RWPE1 (cell line): ENCODE measurements at regions not wholly inside any gene's neighbourhood (a gene's known extent, or its start where the extent isn't known, plus 50 kb on each side); places are given as distances from the start of the nearest gene placed in this dataset.
"Not testable (repeated sequence)": the region's sequence is repeated elsewhere in the genome, so short reads cannot be mapped to it uniquely, and the experiment has no call there.

Experiments used
- CTCF ChIA-PET: fragments of 350-600 bp; sonication (Branson Sonifier 250); formaldehyde crosslinking; extraction: SDS; loops from one replicate; lab custom pipeline; 2021; lab: Yijun Ruan, JAX
- POLR2A ChIA-PET: fragments of 400-600 bp; formaldehyde crosslinking; extraction: SDS; loops from one replicate; lab custom pipeline; 2020; ENCODE audit warnings: antibody characterized with exemption; ENCODE audit not compliant: low non-redundant PET; lab: Yijun Ruan, JAX
- DNase-seq: peaks from one replicate; pipeline ENCODE4 v3.0.0; 2012; ENCODE audit warnings: low spot score
- H3K27ac ChIP-seq: fragments of 450-650 bp; 2 replicates; pipeline ENCODE4 v1.5.1; 2017
- TF ChIP-seq, protein P1 (sequence below): fragments of 450-650 bp; conservative IDR thresholded peaks from 2 replicates; pipeline ENCODE4 v1.5.1; 2017; ENCODE audit warnings: low read depth, mild to moderate bottlenecking

DNA sequence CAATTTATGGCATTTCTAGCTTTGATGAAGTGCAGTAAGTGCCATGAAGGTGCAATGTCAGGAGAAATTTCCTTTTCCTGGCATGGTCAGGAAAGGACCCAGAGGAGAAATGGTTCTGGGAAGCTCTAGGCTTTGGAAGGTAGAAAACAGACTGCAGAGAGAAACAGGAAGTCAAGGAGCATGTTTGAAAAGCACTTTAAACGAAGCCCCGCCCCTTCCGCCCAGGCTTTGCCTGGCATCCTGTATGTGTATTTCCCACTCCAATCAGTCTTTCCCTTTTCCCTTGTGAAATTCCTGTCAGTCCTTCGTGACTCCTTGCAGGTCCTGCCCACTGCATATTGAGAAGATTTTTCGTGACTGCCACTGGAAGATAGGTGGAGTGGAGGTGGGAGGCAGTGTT is 320.9 kb upstream of the SASH1 start:
- ChIA-PET CTCF (no interaction called here), POLR2A (no interaction called here)
- no peak for DNase-seq
- TF ChIP-seq, protein P1, sequence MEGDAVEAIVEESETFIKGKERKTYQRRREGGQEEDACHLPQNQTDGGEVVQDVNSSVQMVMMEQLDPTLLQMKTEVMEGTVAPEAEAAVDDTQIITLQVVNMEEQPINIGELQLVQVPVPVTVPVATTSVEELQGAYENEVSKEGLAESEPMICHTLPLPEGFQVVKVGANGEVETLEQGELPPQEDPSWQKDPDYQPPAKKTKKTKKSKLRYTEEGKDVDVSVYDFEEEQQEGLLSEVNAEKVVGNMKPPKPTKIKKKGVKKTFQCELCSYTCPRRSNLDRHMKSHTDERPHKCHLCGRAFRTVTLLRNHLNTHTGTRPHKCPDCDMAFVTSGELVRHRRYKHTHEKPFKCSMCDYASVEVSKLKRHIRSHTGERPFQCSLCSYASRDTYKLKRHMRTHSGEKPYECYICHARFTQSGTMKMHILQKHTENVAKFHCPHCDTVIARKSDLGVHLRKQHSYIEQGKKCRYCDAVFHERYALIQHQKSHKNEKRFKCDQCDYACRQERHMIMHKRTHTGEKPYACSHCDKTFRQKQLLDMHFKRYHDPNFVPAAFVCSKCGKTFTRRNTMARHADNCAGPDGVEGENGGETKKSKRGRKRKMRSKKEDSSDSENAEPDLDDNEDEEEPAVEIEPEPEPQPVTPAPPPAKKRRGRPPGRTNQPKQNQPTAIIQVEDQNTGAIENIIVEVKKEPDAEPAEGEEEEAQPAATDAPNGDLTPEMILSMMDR, result no peak
- no peak overlapping the region for H3K27ac ChIP-seq

DNA sequence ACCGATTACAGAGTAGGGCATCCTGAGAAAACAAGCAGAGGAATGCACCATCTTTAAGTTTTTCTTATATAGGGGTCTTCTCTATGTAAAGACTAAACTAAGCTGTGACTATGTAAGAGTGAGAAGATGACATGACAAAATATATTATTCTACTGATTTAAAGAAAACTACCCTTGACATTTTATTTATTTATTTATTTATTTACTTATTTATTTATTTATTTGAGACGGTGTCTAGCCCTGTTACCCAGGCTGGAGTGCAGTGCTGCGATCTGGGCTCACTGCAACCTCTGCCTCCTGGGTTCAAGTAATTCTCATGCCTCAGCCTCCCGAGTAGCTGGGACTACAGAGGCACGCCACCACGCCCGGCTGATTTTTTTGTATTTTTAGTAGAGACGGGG is 320.4 kb upstream of the SASH1 start:
- CTCF ChIA-PET, POLR2A ChIA-PET, H3K27ac ChIP-seq, DNase-seq: not testable (repeated sequence)

DNA sequence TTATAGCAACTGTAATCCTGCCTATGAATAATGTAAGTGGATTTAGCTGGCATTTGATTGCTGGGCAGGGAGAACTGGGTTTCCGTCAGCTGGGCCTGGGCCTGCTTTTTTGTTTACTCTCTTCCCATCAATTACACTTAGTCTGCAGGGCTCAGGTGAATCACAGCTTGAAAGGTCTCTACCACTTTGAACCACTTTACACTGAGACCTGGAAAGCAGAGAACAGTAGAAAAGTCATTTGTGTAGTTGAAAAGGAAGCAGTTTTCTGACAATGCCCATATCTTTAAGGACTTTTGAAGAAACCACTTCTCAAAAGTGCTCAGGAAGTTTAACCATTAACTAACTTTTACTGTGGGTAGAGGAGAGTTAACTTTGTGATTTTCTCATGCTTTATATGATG is 315.4 kb upstream of the SASH1 start:
- ChIA-PET POLR2A (no interaction called here), CTCF (no interaction called here)
- TF ChIP-seq, protein P1, result no peak
- DNase-seq, result no peak
- H3K27ac ChIP-seq, result no peak overlapping the region

DNA sequence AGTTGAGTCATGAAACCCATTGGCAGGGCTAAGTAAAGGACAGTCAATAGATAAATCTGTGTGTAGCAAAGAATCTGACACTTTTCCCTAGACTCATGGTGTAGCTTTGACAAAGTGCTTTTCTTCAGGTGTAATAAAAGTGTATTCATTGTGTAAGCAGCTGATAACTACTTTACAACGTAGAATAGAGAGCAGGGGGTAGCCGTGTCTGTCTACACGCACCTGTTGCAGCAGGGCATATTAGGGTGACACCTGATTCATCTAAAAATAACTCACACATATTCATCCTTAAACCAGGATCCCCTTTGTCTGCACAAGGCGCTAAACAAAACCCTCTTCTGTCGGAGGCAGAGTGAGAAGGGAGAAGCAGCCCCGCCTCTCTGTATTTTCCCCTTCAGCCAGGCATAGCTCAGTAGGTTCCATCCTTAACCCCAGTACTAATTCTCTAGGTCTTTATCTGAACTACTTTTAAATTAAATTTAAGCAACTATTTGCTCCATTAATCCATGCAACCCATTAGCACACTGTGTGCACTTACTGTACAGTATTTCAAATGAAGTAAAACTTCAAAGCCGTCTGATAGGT is 306.7 kb upstream of the SASH1 start:
- CTCF ChIA-PET, result no interaction called here
- TF ChIP-seq, protein P1, result no peak
- no peak overlapping the region for H3K27ac ChIP-seq
- POLR2A ChIA-PET, result no interaction called here
- DNase-seq, result no peak

DNA sequence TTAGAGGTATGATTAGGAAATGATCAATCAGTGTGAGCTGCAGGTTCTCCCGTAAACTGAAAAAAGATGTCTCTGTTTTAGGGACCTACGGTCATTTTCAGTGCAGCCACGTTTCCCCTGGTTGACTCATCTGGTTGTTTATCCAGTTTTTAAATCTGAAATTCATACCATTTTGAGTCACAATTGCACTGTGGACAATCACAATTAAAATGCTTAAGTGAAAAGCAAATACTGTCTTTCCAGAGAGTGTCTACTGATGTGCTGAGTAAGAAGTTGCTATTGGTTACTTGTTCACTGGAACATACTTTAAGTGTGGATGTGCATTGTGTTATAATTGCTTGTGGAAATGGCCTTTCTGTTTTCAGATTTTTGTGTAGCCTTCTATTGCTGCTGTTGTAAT is 305.1 kb upstream of the SASH1 start:
- POLR2A ChIA-PET, result no interaction called here
- CTCF ChIA-PET, result no interaction called here
- DNase-seq, result no peak
- TF ChIP-seq, protein P1, result no peak
- no peak overlapping the region for H3K27ac ChIP-seq

DNA sequence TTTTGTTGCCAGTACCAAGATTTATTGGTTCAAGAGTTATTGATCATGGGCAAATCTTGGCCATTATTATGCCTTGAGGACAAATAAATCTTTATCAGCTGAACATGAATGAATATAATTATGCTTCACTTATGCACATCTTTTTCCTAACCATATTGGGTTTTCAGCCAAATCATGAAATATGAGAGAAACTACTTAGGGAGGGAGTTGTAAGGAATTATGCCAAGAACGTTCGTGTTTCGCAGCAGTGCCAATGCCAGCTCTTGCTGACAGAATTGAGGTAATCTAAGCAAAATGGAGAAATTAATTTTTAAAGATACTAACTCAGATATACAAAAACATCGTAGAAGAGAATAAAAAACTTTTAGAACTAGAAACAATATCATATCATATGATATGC is 301.1 kb upstream of the SASH1 start:
- ChIA-PET CTCF (no interaction called here), POLR2A (no interaction called here)
- TF ChIP-seq, protein P1, result no peak
- DNase-seq, result no peak
- no peak overlapping the region for H3K27ac ChIP-seq

DNA sequence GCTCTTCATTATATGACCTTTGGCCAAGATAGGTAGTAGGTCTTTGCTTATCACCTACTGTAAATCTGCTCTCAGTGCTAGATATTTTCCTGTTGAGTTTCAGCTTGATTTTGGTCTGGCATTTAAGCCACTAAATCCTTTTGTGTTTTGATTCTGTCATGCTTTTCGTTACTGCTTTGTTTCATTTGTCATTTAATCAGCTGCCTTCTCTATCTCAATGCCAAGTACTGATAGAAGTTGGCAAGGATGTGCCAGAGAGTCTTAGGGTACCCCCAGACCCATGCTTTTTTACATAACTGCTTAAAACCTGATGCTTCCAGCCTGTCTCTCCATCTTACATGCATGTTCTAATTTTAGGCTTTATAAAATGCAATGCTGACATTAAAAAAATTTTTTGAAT is 300.1 kb upstream of the SASH1 start:
- CTCF ChIA-PET, result no interaction called here
- no peak for DNase-seq
- TF ChIP-seq, protein P1, result no peak
- POLR2A ChIA-PET, result no interaction called here
- no peak overlapping the region for H3K27ac ChIP-seq
